Panc1 (cell line): ENCODE measurements at regions not wholly inside any gene's neighbourhood (a gene's known extent, or its start where the extent isn't known, plus 50 kb on each side); places are given as distances from the start of the nearest gene placed in this dataset.

Source experiments
- ATAC-seq: fragments of 200-7000 bp; cut with Tn5 transposase; 2 replicates; pipeline ENCODE4 v1.9.1; 2020; ENCODE audit warnings: mild to moderate bottlenecking, moderate library complexity
- BruUV-seq: library from RNA; stranded (reverse); fragments of 400-500 nt; replicated peaks from 2 replicates; lab custom pipeline; 2021; lab: Mats Ljungman, UMichigan
- CTCF ChIA-PET: fragments of 300-600 bp; sonication (Branson Sonifier 250); formaldehyde crosslinking; loops from one replicate; lab custom pipeline; 2022; ENCODE audit warnings: antibody characterized with exemption; lab: Charles Lee
- POLR2A ChIA-PET: fragments of 300-600 bp; sonication (Branson Sonifier 250); formaldehyde crosslinking; loops from one replicate; lab custom pipeline; 2022; ENCODE audit warnings: antibody characterized with exemption; lab: Charles Lee
- DNase-seq: peaks from one replicate; pipeline ENCODE4 v3.0.0-alpha.2; 2010; ENCODE audit warnings: low read depth, low spot score
- H3K27ac ChIP-seq: 2 replicates; pipeline ENCODE4 v1.5.1; 2011; ENCODE audit warnings: mild to moderate bottlenecking, low read length, inconsistent platforms
- H3K27me3 ChIP-seq: fragments of 200-500 bp; sonication (Bioruptor generic); 2 replicates; pipeline ENCODE4 v1.6.0; 2014; ENCODE audit warnings: low read length, inconsistent platforms; ENCODE audit not compliant: control insufficient read depth, insufficient read depth
- H3K36me3 ChIP-seq: fragments of 200-500 bp; sonication (Bioruptor generic); 2 replicates; pipeline ENCODE4 v1.5.1; 2014; ENCODE audit warnings: inconsistent platforms, mild to moderate bottlenecking, low read length, moderate library complexity; ENCODE audit not compliant: control insufficient read depth, insufficient read depth
- H3K4me1 ChIP-seq: 2 replicates; pipeline ENCODE4 v1.5.1; 2011; ENCODE audit warnings: inconsistent platforms, mild to moderate bottlenecking, low read length, moderate library complexity; ENCODE audit not compliant: control insufficient read depth, insufficient read depth
- H3K4me3 ChIP-seq, 2 experiments: 2 replicates each; pipeline ENCODE4 v1.5.1; 2011 to 2012; ENCODE audit warnings: low read depth in 2 of 2, low read length in 2 of 2, mild to moderate bottlenecking in 2 of 2, inconsistent platforms in 1 of 2, moderate library complexity in 1 of 2
- H3K9me3 ChIP-seq: fragments of 200-500 bp; sonication (Bioruptor generic); 2 replicates; pipeline ENCODE4 v1.5.1; 2014; ENCODE audit warnings: low read depth, mild to moderate bottlenecking, inconsistent platforms, low read length, moderate library complexity; ENCODE audit not compliant: control insufficient read depth, insufficient read depth
- POLR2AphosphoS5 ChIP-seq: IDR thresholded peaks from 2 replicates; pipeline ENCODE4 v1.6.1; 2012; ENCODE audit warnings: mild to moderate bottlenecking, low read depth, low read length, moderate library complexity
- SIN3A ChIP-seq: IDR thresholded peaks from 2 replicates; pipeline ENCODE4 v1.6.1; 2012; ENCODE audit warnings: low read depth, mild to moderate bottlenecking, low read length, moderate library complexity, borderline replicate concordance; ENCODE audit not compliant: insufficient read depth
- TCF7L2 ChIP-seq: IDR thresholded peaks from 2 replicates; pipeline ENCODE4 v1.6.1; 2011; ENCODE audit warnings: mild to moderate bottlenecking, low read depth, low read length, inconsistent platforms
- in situ Hi-C: cut with HindIII; loops from 2 replicates; pipeline ENCODE4 v1.10.0; 2016; ENCODE audit warnings: low sequenced_read_pairs, low pct_unique_long_range_greater_than_20kb
- intact Hi-C: fragments of 100-400 bp; cut with micrococcal nuclease; formaldehyde crosslinking; loops from one replicate; pipeline ENCODE4 v1.10.0; 2022; ENCODE audit not compliant: unreplicated experiment
- TF ChIP-seq, protein P1 (sequence below): fragments of 450-650 bp; IDR thresholded peaks from 2 replicates; pipeline ENCODE4 v1.5.1; 2017; ENCODE audit warnings: mild to moderate bottlenecking
- TF ChIP-seq, protein P2 (sequence below), 2 experiments: IDR thresholded peaks; 2 replicates each; pipeline ENCODE4 v1.6.1; 2011 to 2012; ENCODE audit warnings: low read depth in 2 of 2, control low read depth in 1 of 2, low read length in 1 of 2, mild to moderate bottlenecking in 1 of 2, moderate library complexity in 1 of 2; ENCODE audit not compliant: insufficient read depth in 1 of 2

DNA sequence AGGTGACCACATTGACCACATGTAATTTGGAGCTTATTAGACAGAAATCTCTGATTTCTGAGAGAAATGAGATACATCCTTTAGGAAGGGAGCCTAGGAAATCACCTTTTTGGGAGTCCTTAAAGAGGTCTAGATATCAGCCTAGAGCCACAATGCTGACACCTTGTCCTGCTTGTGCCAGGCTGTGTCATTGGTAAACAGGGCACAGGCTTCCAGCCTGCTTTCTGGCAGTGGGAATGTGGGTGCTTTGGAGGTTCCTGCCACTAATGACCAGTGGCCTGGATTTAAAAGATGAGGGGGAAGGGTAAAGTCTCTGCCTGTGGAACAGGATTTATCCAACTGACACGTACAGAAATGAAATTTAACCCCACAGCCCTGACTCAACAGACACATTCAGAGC, 169.8 kb upstream of the KBTBD8 start:
- TF ChIP-seq TCF7L2 (no peak), POLR2AphosphoS5 (no peak), SIN3A (no peak)
- TF ChIP-seq, protein P1, sequence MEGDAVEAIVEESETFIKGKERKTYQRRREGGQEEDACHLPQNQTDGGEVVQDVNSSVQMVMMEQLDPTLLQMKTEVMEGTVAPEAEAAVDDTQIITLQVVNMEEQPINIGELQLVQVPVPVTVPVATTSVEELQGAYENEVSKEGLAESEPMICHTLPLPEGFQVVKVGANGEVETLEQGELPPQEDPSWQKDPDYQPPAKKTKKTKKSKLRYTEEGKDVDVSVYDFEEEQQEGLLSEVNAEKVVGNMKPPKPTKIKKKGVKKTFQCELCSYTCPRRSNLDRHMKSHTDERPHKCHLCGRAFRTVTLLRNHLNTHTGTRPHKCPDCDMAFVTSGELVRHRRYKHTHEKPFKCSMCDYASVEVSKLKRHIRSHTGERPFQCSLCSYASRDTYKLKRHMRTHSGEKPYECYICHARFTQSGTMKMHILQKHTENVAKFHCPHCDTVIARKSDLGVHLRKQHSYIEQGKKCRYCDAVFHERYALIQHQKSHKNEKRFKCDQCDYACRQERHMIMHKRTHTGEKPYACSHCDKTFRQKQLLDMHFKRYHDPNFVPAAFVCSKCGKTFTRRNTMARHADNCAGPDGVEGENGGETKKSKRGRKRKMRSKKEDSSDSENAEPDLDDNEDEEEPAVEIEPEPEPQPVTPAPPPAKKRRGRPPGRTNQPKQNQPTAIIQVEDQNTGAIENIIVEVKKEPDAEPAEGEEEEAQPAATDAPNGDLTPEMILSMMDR, result no peak
- TF ChIP-seq, protein P2, sequence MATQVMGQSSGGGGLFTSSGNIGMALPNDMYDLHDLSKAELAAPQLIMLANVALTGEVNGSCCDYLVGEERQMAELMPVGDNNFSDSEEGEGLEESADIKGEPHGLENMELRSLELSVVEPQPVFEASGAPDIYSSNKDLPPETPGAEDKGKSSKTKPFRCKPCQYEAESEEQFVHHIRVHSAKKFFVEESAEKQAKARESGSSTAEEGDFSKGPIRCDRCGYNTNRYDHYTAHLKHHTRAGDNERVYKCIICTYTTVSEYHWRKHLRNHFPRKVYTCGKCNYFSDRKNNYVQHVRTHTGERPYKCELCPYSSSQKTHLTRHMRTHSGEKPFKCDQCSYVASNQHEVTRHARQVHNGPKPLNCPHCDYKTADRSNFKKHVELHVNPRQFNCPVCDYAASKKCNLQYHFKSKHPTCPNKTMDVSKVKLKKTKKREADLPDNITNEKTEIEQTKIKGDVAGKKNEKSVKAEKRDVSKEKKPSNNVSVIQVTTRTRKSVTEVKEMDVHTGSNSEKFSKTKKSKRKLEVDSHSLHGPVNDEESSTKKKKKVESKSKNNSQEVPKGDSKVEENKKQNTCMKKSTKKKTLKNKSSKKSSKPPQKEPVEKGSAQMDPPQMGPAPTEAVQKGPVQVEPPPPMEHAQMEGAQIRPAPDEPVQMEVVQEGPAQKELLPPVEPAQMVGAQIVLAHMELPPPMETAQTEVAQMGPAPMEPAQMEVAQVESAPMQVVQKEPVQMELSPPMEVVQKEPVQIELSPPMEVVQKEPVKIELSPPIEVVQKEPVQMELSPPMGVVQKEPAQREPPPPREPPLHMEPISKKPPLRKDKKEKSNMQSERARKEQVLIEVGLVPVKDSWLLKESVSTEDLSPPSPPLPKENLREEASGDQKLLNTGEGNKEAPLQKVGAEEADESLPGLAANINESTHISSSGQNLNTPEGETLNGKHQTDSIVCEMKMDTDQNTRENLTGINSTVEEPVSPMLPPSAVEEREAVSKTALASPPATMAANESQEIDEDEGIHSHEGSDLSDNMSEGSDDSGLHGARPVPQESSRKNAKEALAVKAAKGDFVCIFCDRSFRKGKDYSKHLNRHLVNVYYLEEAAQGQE (IDR thresholded peaks at IDR 0.05; ENCODE audit: insufficient read depth in 1 of 2, low read depth in 2 of 2, low read length in 1 of 2), result no peak
- Histone ChIP-seq H3K27ac (no peak overlapping the region), H3K4me1 (no peaks in the 10 kb centered on the region), H3K36me3 (no peaks in the 10 kb centered on the region), H3K9me3 (no peaks in the 10 kb centered on the region), H3K27me3 (no peaks in the 10 kb centered on the region), H3K4me3 (no peak overlapping the region)
- no TSS peak for BruUV-seq
- intact Hi-C loops, result no loop called here
- in situ Hi-C loops, result no loop called here
- ChIA-PET POLR2A (no interaction called here), CTCF (no interaction called here)
- DNase-seq (no peak), ATAC-seq (no peak)

DNA sequence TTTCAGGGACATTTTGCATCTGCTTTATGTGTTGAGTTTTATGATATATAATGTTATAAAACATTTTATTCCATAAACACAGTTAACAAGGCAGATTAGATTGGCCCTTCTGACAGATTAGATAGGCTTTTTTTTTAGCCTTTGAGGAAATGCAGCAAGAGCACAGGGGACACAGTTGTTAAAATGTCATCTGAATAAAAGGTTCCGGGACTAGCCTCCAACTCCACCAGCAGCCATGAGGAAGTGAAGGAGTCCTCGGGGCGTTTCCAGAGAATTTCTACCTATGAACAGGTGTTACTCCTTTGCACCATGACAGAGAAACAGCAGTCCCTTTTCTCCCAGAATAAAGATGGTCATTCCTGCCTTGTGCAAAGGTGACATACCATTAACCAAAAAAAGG, 167.8 kb upstream of the KBTBD8 start:
- ChIA-PET POLR2A (no interaction called here), CTCF (no interaction called here)
- Histone ChIP-seq H3K27me3 (no peaks in the 10 kb centered on the region), H3K4me1 (no peaks in the 10 kb centered on the region), H3K27ac (no peak overlapping the region), H3K36me3 (no peaks in the 10 kb centered on the region), H3K4me3 (no peak overlapping the region), H3K9me3 (no peaks in the 10 kb centered on the region)
- no TSS peak for BruUV-seq
- ATAC-seq (no peak), DNase-seq (no peak)
- no peak for TF ChIP-seq SIN3A
- TF ChIP-seq, protein P1, result no peak
- no peak for TF ChIP-seq POLR2AphosphoS5
- no peak for TF ChIP-seq TCF7L2
- TF ChIP-seq, protein P2 (IDR thresholded peaks at IDR 0.05; ENCODE audit: insufficient read depth in 1 of 2, low read depth in 2 of 2, low read length in 1 of 2), result no peak
- in situ Hi-C loops (no loop called here), intact Hi-C loops (no loop called here)
